ENCODE measurements at regions not wholly inside any gene's neighbourhood (a gene's known extent, or its start where the extent isn't known, plus 50 kb on each side); places are given as distances from the start of the nearest gene placed in this dataset.
"Not testable (repeated sequence)": the region's sequence is repeated elsewhere in the genome, so short reads cannot be mapped to it uniquely, and the experiment has no call there.

DNA sequence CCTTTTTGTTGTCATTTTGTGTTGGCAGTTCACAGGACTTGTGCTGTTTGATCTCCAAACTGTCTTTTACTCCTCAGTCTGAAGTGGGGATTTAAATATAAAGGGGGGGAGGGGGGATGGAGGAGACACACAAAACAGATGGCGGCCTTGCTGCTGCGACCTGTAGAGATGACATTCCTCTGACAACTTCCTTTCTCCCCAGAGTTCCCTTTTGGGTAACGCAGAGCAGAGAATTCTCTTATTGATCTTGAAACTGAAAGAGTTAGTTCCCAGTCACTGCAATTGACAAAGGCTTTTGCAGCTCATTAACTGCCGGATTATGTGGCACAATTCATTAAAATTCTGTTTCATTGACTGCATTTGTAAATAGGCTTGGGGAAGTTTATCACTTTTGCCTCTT lies 279.3 kb downstream of the TSN start:
- no peak for DNase-seq (ENCODE audit: low read depth in 2 of 3, low spot score in 2 of 3)

DNA sequence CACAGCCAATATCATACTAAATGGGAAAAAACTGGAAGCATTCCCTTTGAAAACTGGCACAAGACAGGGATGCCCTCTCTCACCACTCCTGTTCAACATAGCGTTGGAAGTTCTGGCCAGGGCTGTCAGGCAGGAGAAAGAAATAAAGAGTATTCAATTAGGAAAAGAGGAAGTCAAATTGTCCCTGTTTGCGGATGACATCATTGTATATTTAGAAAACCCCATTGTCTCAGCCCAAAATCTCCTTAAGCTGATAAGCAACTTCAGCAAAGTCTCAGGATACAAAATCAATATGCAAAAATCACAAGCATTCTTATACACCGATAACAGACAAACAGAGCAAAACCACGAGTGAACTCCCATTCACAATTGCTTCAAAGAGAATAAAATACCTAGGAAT lies 283.4 kb downstream of the TSN start:
- DNase-seq (ENCODE audit: low read depth in 2 of 3, low spot score in 2 of 3), result not testable (repeated sequence)

DNA sequence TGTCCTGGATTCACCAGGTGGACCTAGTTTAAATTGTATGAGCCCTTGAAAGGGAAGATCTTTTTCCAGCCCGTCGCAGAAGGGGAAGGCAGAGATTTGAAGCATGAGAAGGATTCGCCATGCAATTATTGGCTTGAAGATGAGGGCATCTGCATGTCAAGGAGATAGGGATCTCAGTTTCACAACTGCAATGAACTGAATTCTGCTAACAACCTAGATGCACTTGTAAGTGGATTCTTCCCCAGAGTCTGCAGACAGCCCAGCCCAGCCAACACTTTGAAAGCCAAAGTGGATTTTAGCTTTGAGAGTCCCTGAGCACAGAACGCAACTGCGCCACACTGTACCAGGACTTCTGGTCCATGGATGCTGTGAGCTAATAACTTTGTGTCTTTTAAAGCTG lies 286.0 kb downstream of the TSN start:
- DNase-seq (ENCODE audit: low read depth in 2 of 3, low spot score in 2 of 3), result no peak

DNA sequence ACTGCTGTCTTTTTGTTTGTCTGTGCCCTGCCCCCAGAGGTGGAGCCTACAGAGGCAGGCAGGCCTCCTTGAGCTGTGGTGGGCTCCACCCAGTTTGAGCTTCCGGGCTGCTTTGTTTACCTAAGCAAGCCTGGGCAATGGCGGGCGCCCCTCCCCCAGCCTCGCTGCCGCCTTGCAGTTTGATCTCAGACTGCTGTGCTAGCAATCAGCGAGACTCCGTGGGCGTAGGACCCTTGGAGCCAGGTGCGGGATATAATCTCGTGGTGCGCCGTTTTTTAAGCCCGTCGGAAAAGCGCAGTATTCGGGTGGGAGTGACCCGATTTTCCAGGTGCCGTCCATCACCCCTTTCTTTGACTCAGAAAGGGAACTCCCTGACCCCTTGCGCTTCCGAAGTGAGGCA lies 296.2 kb downstream of the TSN start:
- DNase-seq (ENCODE audit: low read depth in 2 of 3, low spot score in 2 of 3), result not testable (repeated sequence)

DNA sequence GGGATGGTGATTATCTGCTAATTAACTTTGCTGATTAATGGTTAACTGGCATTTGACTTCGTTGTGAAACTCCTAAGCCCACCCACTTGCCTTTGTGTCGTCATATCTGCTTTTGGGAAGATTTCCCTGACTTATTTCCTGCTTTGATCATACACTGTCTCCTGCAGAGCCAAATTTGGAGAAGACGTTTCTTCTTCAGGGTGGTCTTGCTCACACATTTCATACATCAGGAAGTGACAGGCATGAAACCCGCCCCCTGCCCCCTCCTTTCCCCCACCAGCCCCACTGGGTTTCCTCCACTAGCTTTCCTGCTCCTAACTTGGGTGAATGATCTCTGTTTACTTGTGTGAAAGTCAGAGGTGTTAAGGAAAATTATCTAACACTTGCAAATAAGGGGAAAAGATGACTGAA lies 300.1 kb downstream of the TSN start:
- no peak for DNase-seq (ENCODE audit: low read depth in 2 of 3, low spot score in 2 of 3)

DNA sequence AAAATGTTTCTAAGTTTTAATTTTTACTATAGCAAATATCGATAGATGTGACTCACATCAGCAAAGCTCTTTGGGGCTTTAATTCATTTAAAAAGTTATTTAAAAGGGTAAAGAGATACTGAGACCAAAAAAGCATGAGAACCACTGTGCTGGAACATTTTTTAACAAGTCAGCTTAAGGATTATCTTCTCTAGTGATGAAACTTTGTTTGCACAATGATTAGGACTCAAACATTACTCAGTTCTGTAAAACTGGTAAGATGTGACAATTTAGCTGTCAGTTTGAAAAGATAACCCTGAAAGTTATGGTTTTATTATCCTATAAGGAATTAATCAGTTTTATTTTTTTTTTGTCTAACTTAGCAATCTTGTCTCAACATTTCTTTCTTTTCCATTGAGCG lies 301.4 kb downstream of the TSN start:
- no peak for DNase-seq (ENCODE audit: low read depth in 2 of 3, low spot score in 2 of 3)

DNA sequence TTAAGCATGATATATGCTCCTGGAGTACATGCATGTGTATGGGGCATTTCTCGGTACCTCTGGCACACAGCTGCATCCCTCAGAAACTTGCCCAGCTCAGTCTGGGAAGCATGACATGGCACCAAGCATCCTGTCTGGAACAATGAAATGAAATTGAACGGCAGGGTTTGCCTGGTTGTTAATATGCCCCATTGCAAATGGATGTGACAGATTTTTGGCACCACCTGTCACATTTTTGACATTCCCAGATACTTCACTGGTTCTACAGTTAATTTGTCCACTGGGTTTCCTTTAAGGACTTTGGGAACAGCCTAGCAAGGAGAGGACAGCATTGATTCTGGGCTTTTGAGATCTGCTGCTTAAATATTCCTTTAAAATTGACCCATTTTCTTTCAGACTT lies 305.8 kb downstream of the TSN start:
- no peak for DNase-seq (ENCODE audit: low read depth in 2 of 3, low spot score in 2 of 3)

DNA sequence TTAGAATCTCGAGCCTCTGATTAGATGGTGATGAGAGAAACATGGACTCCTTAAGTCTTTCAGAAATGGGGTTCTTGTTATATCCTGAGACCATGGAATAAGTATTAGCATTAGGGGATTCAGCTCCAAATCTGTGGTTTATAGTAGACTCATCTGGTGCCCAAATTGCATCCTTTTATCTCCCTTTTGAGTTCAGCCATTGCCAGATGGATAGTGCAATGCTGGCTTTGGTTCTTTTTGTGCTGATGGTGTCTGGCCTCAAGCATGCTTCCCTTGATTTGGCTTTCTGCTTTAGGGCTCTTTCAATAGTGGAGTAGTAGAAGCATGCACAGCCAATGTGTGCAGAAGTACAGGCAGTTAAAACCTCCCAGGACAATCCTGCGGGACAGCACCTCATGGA lies 306.4 kb downstream of the TSN start:
- DNase-seq (ENCODE audit: low read depth in 2 of 3, low spot score in 2 of 3), result no peak

DNA sequence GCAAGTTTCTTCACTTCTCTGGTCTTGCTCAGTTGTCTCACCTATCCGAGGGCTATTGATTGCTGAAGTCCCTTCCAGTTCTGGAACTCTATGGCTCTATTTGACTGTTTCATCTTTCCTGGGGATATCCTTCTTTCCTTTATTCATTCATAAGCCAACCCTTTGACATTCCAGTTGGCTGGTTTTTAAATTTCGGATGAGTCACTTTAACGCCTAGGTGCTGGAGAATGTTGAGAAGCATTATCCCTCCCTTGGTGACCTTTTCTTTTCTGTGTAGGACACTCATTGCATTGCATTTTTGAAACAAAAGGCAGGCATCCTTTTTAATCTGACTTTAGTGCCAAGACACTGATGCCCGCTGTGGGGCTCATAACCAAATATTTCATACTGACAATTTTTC lies 307.1 kb downstream of the TSN start:
- no peak for DNase-seq (ENCODE audit: low read depth in 2 of 3, low spot score in 2 of 3)

DNA sequence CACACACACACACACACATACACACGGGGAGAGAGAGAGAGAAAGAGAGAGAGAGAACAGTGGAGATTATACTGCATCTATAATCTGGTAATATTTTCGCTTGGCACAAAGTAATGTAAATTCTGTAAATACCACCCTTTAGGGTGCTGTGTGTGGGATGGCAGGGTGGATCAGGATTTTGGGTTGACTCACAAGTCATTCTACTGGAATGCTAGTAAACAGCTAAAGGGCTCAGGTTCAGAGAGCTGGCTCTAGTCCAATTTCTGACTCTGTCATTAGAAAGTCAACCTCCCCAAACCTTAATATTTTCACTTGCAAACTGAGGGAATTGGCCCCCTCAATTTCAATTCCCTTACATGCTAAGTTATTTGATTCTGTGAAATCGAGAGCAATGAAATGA lies 308.3 kb downstream of the TSN start:
- no peak for DNase-seq (ENCODE audit: low read depth in 2 of 3, low spot score in 2 of 3)

DNA sequence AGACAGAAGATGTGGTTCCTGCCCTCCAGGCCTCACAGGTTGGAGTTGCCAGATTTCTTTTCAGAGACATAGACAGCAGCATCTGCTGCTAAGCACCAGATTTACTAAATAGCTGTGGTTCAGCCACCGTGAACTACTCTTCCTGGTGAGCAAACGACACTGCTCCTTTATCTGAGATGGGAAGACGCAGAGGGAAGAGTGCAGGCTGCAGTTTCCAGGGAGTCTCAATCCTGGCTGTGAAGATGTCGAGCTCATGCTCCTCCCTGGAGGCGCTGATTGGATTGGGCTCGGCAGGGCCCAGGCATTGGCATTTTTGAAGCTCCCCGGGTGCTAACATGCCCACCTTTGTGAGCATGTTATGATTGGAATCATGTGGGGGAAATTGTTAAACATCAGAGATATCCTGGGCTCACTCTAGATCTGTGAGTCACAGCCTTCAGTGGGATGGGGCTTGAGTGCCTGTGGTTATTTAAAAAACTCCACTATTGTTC lies 314.8 kb downstream of the TSN start:
- DNase-seq (ENCODE audit: low read depth in 2 of 3, low spot score in 2 of 3), result no peak

DNA sequence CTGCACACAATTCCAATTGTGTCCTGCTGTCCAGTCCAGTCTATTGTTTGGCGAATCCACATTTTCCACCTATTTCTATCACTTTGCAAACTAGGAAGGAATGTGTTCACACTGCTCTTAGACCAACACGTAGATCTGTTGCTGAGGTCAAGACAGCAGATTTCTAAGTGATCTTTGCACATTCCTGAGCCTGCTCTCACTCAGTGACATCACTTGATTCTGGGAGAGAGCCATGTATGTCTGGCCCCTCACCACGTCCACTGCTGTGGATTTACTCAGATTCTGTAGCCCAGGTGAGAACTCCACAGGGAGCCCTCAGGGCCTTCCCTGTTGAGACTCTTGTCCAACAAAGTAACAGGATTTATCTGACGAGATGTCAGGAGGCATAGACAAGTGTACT lies 317.2 kb downstream of the TSN start:
- no peak for DNase-seq (ENCODE audit: low read depth in 2 of 3, low spot score in 2 of 3)

DNA sequence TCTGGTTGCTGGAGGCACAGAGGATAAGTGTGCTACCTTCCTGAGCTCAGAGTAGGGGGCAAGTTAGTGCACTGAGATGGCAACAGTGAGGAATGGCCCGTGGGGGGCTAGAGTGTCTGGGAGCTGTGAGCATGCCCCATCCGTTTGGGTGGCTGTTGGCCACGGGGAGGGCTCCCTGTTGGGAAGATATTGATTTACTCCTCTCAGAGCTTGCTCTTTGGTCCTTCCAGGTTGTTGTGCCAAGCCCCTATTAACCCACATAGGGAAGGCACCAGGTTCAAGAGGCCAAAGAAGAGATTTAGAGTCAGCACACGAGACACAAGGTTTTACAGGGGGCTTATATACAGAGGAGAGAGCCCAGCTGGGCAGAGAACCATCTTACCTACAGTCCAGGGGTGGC lies 318.8 kb downstream of the TSN start:
- no peak for DNase-seq (ENCODE audit: low read depth in 2 of 3, low spot score in 2 of 3)

DNA sequence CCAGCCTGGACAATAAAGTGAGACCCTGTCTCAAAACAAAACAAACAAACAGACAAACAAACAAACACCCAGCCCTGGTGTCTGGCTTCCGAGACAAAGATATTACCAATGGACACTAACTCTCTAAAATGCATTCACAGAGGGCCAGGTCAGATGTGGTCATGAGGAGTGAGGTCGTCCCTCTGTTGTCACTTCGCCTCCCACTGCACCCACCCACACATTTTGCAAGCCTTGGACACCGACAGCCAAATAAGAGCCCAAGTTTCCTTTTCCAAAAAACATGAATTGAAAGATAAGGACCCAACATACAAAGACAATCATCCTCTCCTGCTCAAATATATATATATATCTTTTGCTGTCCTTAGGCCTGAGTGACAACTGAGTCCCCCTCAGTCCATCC lies 319.9 kb downstream of the TSN start:
- DNase-seq (ENCODE audit: low read depth in 2 of 3, low spot score in 2 of 3), result no peak

DNA sequence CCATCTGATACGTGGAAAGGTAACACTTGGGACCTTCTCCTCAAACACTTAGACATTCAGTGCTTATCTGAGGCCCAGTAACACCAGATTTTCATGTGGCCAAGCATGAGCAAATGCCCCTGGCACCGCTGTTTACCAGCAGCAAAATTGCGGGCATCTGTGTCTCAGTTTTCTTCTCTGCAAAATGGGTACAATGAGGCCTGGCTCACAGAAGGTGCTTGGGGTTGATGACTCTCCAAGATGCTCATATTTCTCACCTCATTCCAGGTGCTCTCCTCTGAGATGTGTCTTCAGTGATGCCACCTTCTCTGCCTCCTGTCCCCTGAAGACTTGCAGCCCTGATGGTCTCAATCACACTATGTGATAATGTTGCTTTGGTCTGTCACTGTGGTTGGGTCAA lies 321.7 kb downstream of the TSN start:
- no peak for DNase-seq (ENCODE audit: low read depth in 2 of 3, low spot score in 2 of 3)

DNA sequence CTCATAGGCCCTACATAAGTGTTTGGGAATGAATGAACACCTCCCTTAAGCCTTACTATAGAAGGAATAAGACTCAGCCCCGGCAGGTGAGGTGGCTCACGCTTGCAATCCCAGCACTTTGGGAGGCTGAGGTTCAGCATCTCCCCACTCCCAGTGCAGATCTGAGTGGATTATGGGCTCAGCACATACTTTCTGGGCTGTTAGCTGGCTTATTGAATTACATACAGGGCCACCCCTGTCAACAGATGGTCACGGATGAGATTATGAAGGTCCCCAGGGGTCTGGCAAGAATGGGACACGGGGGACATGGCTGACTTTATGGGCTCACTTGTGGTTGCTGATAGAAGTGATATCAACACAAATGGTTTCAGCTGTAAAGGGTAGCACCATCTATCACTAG lies 322.3 kb downstream of the TSN start:
- DNase-seq (ENCODE audit: low read depth in 2 of 3, low spot score in 2 of 3), result no peak

DNA sequence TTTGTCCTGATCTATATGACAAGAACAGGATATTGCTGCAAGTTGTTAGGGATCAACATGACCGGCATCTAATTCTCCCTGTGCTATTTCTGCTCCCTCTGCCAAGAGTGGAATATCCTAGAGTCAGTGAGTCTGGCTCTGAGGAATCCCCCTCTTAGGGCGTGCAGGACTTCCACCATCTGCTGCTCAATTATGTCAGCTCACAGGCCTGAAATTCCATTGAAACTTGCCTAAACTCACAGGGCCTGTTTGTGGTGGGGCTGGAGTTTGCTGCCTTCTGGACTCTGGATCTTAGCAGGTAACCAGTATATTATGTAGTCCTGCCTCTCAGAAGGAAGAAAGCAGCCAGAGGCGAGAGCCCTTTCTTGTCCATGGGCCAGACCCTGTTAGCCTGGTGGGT lies 323.0 kb downstream of the TSN start:
- DNase-seq (ENCODE audit: low read depth in 2 of 3, low spot score in 2 of 3), result no peak

DNA sequence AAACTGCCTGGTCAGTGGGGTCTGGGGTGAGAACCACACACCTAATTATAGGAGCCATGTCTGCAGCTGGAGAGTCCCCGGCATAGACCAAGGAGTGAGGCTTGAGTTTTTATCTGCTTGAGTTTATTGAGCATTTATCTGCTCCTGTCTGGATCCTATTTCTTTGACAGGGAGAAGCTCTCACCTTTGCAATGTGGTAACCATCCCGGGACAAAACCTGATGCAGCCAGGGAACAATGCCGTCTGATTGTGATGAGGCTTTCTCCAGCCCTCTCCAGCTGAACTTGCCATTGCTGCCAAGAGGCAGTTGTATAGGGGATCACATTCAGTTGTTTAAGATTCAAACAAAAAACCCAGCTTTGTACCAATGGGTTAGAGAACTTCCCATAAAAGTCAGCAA lies 324.4 kb downstream of the TSN start:
- DNase-seq (ENCODE audit: low read depth in 2 of 3, low spot score in 2 of 3), result no peak

DNA sequence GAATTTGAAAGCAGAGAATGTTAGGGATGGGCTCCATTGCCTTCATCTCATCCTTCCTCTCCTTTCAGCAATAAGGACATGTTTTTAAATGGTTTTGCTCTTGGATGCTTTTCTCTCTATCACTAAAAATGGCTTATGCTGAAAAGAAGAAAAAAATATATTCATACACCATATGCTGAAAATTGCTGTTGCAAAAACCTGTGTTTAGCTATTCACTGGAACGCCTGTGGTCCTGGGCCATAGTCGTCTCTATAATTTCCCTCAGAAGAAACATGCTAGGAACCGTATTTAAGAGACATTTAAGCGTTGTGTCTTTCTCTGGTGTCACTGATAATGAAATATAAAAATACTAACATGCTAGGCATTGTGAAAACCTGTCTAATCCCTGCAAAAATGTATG lies 324.9 kb downstream of the TSN start:
- DNase-seq (ENCODE audit: low read depth in 2 of 3, low spot score in 2 of 3), result no peak

DNA sequence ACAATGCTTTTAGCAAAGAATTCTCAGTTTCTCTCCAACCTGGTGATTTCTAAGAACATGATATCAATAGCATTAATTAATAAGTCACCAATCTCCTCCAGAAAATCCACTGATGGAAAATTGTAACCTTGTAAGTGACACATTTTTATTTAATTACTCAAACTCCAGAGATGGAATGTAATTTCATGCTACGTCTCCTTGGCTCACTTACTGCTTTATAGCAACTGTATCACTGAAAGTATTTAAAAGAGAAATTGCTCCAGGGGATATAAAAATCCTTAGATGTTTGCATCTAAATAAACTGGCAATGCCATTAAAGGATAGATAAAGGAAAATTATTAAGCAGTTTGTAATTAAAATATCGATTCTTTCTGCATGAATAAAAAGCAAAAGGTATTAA lies 325.4 kb downstream of the TSN start:
- no peak for DNase-seq (ENCODE audit: low read depth in 2 of 3, low spot score in 2 of 3)

DNA sequence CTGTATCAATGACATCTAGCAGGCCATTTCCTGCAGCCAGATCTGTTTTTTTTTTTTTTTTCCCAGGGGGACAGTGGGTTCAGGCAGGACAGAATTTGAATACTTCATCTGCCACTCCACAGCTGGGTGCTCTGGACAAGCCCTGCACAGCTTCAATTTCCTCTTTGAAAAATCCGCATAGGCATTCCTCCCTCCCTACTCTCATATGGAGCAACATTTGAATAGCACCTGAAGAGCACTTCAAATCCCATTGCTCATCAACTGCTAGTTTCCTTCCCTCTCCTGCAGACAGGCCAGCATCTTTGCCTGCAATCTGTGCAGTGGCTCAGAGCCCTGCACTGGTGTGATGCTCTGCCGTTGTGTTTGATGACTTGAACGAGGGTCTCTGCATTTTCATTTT lies 326.3 kb downstream of the TSN start:
- no peak for DNase-seq (ENCODE audit: low read depth in 2 of 3, low spot score in 2 of 3)

DNA sequence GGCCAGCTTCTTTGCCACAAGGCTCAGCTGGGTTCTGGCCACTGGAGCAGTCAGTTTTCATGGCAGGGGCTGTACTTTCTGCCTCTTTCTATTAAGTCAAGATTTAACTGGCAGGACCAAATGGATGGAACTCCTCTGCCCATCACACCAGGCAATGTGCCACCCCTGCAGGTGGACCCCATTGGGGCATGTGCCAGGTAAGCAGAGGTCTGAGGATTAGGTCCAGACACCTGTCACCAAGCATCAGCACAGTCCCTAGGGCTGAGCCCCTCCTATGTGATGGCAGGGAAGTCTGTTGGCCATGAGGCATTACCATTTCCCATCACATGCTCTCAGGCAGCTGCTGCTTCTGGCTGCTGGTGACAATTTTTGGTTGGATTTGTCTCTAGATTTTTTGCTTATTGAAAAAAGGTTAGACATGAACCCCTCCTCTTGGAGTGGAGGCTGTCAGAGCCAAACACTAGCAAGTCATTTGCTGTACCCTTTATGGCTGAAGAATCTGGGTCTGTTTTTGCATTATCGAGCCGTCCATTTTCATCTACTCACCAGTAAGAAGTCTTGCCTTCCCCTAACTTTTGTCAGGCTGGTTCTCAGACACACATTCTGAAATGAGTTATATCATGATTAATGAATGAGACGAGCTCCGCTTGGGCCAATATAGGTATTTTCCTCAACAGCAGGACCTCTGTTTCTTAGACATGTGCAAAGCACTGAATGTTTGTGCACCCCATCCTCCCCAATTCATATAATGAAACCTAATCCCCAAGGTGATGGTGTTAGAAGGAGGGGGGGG lies 328.0 kb downstream of the TSN start:
- DNase-seq (ENCODE audit: low read depth in 2 of 3, low spot score in 2 of 3), result no peak

DNA sequence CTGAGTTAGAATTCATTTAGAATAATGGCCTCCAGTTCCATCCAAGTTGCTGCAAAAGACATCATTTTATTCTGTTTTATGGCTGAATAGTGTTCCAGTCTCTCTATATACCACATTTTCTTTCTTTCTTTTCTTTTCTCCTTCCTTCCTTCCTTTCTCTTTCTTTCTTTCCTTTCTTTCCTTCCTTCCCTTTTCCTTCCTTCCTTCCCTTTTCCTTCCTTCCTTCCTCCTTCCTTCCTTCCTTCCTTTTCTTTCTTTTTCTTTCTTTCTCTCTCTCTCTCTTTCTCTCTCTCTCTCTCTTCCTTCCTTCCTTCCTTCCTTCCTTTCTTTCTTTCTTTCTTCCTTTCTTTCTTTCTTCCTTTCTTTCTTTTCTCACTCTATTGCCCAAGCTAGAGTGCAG lies 330.2 kb downstream of the TSN start:
- not testable (repeated sequence) for DNase-seq (ENCODE audit: low read depth in 2 of 3, low spot score in 2 of 3)

All from hematopoietic multipotent progenitor cell (in vitro differentiated cells).